ENCODE measurements at regions not wholly inside any gene's neighbourhood (a gene's known extent, or its start where the extent isn't known, plus 50 kb on each side); places are given as distances from the start of the nearest gene placed in this dataset.

DNA sequence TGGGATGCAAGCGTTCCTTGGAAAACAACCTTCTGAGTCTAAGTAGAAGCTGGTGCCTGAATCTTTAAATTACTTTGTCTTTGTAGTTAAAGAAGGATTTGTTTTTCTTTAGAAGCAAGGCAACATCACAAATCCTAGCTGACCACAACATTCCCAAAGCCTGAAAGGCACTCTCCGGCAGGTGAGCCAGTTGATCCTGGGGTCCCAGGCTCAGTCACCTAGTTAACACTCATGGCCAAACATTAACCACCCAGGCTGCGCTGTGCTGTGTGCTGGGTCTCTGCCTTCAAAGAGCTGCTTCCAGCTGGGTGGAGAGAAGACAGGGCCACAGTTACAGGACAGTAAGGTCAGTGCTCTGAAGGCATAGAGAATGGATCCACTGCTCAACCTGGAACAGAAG lies 120.0 kb upstream of the TRIB2 start:
- Histone ChIP-seq H3K27me3 (no peaks in the 10 kb centered on the region), H3K4me1 (ENCODE audit: low read depth) (no peaks in the 10 kb centered on the region), H3K27ac (no peak overlapping the region), H3K9me3 (ENCODE audit: low read depth) (no peaks in the 10 kb centered on the region), H3K4me3 (no peak overlapping the region), H3K36me3 (no peaks in the 10 kb centered on the region)
- TF ChIP-seq, protein P1, sequence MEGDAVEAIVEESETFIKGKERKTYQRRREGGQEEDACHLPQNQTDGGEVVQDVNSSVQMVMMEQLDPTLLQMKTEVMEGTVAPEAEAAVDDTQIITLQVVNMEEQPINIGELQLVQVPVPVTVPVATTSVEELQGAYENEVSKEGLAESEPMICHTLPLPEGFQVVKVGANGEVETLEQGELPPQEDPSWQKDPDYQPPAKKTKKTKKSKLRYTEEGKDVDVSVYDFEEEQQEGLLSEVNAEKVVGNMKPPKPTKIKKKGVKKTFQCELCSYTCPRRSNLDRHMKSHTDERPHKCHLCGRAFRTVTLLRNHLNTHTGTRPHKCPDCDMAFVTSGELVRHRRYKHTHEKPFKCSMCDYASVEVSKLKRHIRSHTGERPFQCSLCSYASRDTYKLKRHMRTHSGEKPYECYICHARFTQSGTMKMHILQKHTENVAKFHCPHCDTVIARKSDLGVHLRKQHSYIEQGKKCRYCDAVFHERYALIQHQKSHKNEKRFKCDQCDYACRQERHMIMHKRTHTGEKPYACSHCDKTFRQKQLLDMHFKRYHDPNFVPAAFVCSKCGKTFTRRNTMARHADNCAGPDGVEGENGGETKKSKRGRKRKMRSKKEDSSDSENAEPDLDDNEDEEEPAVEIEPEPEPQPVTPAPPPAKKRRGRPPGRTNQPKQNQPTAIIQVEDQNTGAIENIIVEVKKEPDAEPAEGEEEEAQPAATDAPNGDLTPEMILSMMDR (IDR thresholded peaks at IDR 0.05; ENCODE audit: low read depth, low read length) = no peak
- no peak for DNase-seq (ENCODE audit: low read depth in 1 of 2, low spot score in 1 of 2)

DNA sequence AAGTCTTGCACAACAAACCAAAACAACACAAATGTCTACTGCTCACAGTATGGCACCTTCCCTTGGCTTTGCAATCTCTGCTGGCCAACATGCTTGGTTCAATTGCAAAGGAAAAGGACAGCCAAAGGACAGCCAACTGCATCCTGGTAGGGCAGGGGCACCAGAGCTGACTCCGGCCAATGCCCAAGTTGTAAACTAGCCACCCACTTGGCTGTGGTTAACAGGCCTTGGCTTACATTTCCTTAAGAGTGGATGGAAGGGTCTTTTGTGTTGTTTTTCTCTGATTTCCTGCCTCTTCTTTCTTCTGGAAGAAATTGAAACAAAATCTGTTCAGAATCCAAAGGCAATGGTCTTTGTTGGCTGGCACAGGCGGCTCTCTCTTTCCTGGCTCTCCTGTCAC lies 119.1 kb upstream of the TRIB2 start:
- Histone ChIP-seq H3K27ac (no peak overlapping the region), H3K4me1 (ENCODE audit: low read depth) (no peaks in the 10 kb centered on the region), H3K4me3 (no peak overlapping the region), H3K9me3 (ENCODE audit: low read depth) (no peaks in the 10 kb centered on the region), H3K36me3 (no peaks in the 10 kb centered on the region), H3K27me3 (no peaks in the 10 kb centered on the region)
- DNase-seq (ENCODE audit: low read depth in 1 of 2, low spot score in 1 of 2) = no peak
- TF ChIP-seq, protein P1 (IDR thresholded peaks at IDR 0.05; ENCODE audit: low read depth, low read length) = no peak

DNA sequence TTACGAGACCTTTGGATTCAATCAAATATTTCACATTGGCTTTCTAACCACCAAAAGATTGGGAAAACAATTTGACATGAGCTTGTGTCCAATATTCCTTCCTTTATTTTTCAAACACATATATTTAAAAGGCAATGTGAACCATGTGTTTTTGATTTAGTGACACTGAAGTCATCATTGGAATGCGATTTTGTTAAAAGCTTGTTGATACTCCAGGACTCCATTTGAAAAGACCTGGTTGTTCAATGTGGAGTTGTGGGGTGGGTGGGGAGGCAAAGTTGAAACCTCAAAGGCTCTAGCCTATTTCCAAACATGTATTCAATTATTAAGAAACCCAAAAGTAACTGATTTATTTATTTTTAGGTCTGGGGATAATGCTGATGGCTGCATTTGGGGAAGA lies 114.1 kb upstream of the TRIB2 start:
- no peaks in the 10 kb centered on the region for H3K27me3 ChIP-seq
- H3K9me3 ChIP-seq (ENCODE audit: low read depth) = no peaks in the 10 kb centered on the region
- DNase-seq (ENCODE audit: low read depth in 1 of 2, low spot score in 1 of 2) = no peak
- H3K27ac ChIP-seq = no peak overlapping the region
- H3K36me3 ChIP-seq = no peaks in the 10 kb centered on the region
- no peak overlapping the region for H3K4me3 ChIP-seq
- TF ChIP-seq, protein P1 (IDR thresholded peaks at IDR 0.05; ENCODE audit: low read depth, low read length) = no peak
- H3K4me1 ChIP-seq (ENCODE audit: low read depth) = no peaks in the 10 kb centered on the region

DNA sequence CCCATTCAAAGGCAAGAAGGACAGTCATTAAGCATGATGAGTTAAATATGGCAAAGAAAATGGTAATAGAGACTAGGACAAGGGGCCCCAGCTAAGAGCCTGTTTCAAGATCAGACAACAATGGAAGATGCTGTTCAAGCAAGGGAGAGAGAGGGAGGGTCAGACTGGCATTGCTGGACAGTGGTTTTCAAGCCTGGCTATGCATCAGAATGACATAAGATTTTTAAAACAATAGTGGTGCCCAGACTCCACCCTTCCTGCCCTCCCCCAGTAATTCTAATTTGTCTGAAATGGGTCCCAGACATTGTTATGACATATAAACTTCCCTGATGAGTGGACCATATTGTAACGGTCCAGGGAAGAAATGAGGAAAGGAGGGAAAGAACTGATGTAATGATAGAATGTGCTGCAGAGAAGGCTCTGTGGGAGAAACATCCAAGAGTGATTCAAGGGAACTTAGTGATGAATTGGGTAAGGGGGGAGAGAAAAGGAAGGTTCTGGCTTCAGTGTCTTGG lies 112.9 kb upstream of the TRIB2 start:
- H3K27ac ChIP-seq = no peak overlapping the region
- no peak overlapping the region for H3K4me3 ChIP-seq
- no peaks in the 10 kb centered on the region for H3K27me3 ChIP-seq
- H3K4me1 ChIP-seq (ENCODE audit: low read depth) = no peaks in the 10 kb centered on the region
- TF ChIP-seq, protein P1 (IDR thresholded peaks at IDR 0.05; ENCODE audit: low read depth, low read length) = no peak
- H3K9me3 ChIP-seq (ENCODE audit: low read depth) = no peaks in the 10 kb centered on the region
- no peak for DNase-seq (ENCODE audit: low read depth in 1 of 2, low spot score in 1 of 2)
- H3K36me3 ChIP-seq = no peaks in the 10 kb centered on the region

DNA sequence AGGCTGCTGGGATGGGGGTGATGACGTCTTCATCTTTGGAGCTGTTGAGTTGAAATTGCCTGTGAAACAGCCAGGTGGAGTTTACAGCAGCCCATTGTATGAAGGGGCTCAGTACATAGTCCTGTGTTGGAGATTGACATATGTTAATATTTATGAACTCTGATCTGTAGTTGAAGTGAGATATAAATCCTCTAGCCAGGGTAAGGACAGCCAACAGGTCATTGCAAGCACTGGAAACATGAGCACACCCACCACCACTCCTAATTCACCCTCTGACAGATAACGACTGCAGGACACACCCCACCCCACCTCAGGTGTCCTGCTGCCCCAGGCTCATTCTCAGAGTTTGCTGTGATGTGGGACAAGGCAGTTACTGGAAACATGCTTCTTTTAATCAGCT lies 112.4 kb upstream of the TRIB2 start:
- H3K9me3 ChIP-seq (ENCODE audit: low read depth) = no peaks in the 10 kb centered on the region
- H3K27me3 ChIP-seq = no peaks in the 10 kb centered on the region
- H3K4me3 ChIP-seq = no peak overlapping the region
- no peaks in the 10 kb centered on the region for H3K36me3 ChIP-seq
- TF ChIP-seq, protein P1 (IDR thresholded peaks at IDR 0.05; ENCODE audit: low read depth, low read length) = no peak
- no peaks in the 10 kb centered on the region for H3K4me1 ChIP-seq (ENCODE audit: low read depth)
- DNase-seq (ENCODE audit: low read depth in 1 of 2, low spot score in 1 of 2) = no peak
- H3K27ac ChIP-seq = no peak overlapping the region

DNA sequence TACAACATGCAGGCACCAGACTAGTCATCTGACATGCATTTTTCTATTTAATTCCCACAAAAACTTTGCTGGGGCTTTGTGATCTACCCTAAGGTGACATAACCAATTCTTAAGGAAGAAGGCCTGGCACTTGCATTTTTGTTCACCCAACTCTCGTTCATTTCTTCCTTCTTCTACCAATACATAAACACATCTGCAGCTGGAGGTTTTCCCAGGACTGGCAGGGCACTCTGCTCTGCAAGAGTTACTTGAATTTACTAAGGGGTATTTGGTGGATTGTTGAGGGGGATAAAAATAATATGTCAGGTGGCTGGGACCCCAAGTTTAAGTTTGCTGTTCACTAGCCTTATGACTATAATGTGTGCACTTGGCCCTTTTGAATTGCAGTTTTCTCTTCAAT lies 111.4 kb upstream of the TRIB2 start:
- H3K4me1 ChIP-seq (ENCODE audit: low read depth) = no peaks in the 10 kb centered on the region
- no peak for DNase-seq (ENCODE audit: low read depth in 1 of 2, low spot score in 1 of 2)
- H3K9me3 ChIP-seq (ENCODE audit: low read depth) = no peaks in the 10 kb centered on the region
- H3K36me3 ChIP-seq = no peaks in the 10 kb centered on the region
- H3K27ac ChIP-seq = no peak overlapping the region
- no peak overlapping the region for H3K4me3 ChIP-seq
- H3K27me3 ChIP-seq = no peaks in the 10 kb centered on the region
- TF ChIP-seq, protein P1 (IDR thresholded peaks at IDR 0.05; ENCODE audit: low read depth, low read length) = no peak

Measured in cardiac muscle cell (in vitro differentiated cells and primary cell).